Immature natural killer cell (primary cell): ENCODE measurements at regions not wholly inside any gene's neighbourhood (a gene's known extent, or its start where the extent isn't known, plus 50 kb on each side); places are given as distances from the start of the nearest gene placed in this dataset.

ENCODE experiments used
- DNase-seq, 3 donors: peaks; one replicate each; pipeline ENCODE4 v3.0.0; 2022; ENCODE audit warnings: mixed read lengths in 1 of 3
- H3K27ac Mint-ChIP-seq, 6 donors: one replicate each; pipeline ENCODE4 v1.8.0; 2020; ENCODE audit warnings: mixed read lengths in 6 of 6, mild to moderate bottlenecking in 5 of 6, inconsistent platforms in 4 of 6, moderate library complexity in 3 of 6
- H3K27me3 Mint-ChIP-seq, 3 donors: one replicate each; pipeline ENCODE4 v1.8.0; 2020 to 2021; ENCODE audit warnings: low read depth in 3 of 3, mild to moderate bottlenecking in 3 of 3, mixed read lengths in 3 of 3, moderate library complexity in 3 of 3, inconsistent platforms in 1 of 3
- H3K36me3 Mint-ChIP-seq, 3 donors: one replicate each; pipeline ENCODE4 v1.8.0; 2020; ENCODE audit warnings: mixed read lengths in 3 of 3, inconsistent platforms in 2 of 3, mild to moderate bottlenecking in 2 of 3
- H3K4me1 Mint-ChIP-seq, 2 donors: one replicate each; pipeline ENCODE4 v1.8.0; 2020; ENCODE audit warnings: inconsistent platforms in 2 of 2, mild to moderate bottlenecking in 2 of 2, mixed read lengths in 2 of 2, moderate library complexity in 1 of 2
- H3K4me3 Mint-ChIP-seq, 5 donors: one replicate each; pipeline ENCODE4 v1.8.0; 2020; ENCODE audit warnings: mild to moderate bottlenecking in 5 of 5, mixed read lengths in 5 of 5, inconsistent platforms in 3 of 5, moderate library complexity in 3 of 5
- H3K9me3 Mint-ChIP-seq, 6 donors: one replicate each; pipeline ENCODE4 v1.8.0; 2020; ENCODE audit warnings: mild to moderate bottlenecking in 6 of 6, mixed read lengths in 6 of 6, inconsistent platforms in 4 of 6, moderate library complexity in 3 of 6

DNA sequence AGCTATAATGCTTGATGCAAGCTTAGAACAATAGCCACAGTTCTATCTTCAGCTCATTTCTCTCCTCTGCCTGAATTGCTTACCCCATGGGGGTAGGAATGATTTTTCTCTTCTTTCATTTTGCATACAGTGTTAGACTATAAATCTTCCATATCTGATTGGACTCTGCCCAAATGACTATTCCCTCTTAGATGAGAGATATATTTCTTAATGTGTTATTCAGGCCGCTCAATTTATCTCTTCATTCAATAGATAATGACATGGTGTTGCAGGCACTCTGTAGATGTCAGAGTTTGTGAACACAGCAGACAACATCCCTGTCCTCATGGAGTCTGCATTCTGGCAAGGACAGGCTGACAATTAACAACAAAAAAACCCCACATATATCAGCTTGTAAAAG, 443.7 kb upstream of the CELF4 start:
- Mint-ChIP-seq H3K27ac (no peak overlapping the region), H3K27me3 (peaks cover 0 to 1% (median 0%) of the 10 kb centered on the region in 3 donors), H3K36me3 (no peaks in the 10 kb centered on the region), H3K4me1 (no peaks in the 10 kb centered on the region), H3K9me3 (peaks cover 3 to 29% (median 9%) of the 10 kb centered on the region in 6 donors), H3K4me3 (no peak overlapping the region)
- DNase-seq: no peak

DNA sequence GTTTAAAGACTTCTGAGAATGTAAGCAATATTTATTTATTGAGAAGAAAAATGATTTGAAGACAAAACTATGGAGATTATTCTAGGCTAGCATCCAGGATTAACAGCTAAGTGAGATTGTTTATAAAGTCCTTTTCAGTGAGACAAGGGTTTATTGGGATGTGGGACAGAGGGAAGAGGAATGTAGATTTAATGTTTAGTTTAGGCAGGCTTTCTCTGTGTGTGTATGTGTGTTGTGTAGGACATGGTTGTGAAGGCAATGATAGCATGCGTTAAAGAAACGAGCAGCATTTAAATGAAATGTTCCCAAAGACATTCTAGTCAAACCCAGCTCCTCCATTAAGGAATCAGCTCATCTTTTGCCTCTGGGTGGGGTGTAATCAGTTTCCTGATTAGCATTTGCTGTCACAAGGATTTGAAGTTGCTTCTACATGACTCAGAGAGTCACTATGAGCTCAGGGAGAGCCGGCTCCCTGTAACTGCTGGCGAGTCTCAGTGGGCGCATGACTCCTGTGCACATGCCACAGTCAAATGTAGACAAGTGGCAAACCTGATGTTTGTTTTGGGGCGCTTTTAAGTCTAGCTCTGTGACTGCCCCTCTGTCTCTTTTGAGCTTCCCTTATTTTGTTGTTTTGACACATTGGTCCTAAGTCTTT, 442.2 kb upstream of the CELF4 start:
- peaks cover 3 to 30% (median 13%) of the 10 kb centered on the region in 6 donors for H3K9me3 Mint-ChIP-seq
- no peak overlapping the region for H3K4me3 Mint-ChIP-seq
- no peaks in the 10 kb centered on the region for H3K36me3 Mint-ChIP-seq
- peaks cover 0 to 1% (median 0%) of the 10 kb centered on the region in 3 donors for H3K27me3 Mint-ChIP-seq
- H3K4me1 Mint-ChIP-seq: no peaks in the 10 kb centered on the region
- H3K27ac Mint-ChIP-seq: no peak overlapping the region
- DNase-seq: no peak

DNA sequence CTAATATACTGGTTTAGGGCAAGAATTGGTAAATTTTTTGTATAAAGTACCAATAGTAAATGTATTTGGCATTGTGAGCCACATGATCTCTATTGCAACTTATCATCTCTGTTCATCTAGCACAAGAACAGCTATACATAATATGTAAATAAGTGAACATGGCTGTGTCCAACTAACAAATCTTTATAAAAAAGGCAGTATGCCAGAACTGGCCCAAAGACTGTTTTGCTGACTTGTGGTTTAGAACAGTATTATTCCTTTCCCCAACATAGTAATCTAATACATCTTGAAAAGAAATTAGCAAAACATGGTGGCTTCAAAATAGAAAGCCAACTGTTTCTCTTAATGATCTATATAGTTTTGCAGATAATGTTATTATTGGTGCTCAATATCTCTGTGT, 441.4 kb upstream of the CELF4 start:
- Mint-ChIP-seq H3K9me3 (peaks cover 5 to 30% (median 11%) of the 10 kb centered on the region in 6 donors), H3K27ac (no peak overlapping the region), H3K4me1 (no peaks in the 10 kb centered on the region), H3K27me3 (peaks cover 0 to 1% (median 0%) of the 10 kb centered on the region in 3 donors), H3K4me3 (no peak overlapping the region), H3K36me3 (no peaks in the 10 kb centered on the region)
- DNase-seq: no peak

DNA sequence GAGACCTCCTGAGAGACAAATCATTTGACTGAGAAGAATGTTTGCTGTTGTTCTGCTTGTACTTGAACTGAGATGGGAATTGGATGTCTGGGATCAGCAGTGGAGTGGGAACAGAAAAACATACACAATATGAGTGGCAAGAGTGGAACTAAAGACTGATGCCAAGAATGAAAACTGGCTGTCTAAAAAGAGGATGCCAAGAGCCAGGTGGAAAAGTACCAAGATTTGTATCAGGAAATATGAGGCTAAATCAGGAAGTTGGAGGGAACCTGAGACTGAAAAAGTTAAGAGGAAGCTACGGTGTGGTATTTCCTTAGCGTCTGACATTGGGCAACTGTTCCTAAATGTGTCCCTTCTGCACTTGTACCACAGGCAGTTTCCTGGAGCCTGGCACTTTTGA, 440.9 kb upstream of the CELF4 start:
- H3K9me3 Mint-ChIP-seq: peaks cover 3 to 28% (median 11%) of the 10 kb centered on the region in 6 donors
- H3K36me3 Mint-ChIP-seq: peaks cover 0 to 2% (median 0%) of the 10 kb centered on the region in 3 donors
- H3K27me3 Mint-ChIP-seq: peaks cover 0 to 1% (median 0%) of the 10 kb centered on the region in 3 donors
- no peak overlapping the region for H3K4me3 Mint-ChIP-seq
- no peak overlapping the region for H3K27ac Mint-ChIP-seq
- no peaks in the 10 kb centered on the region for H3K4me1 Mint-ChIP-seq
- DNase-seq: no peak

DNA sequence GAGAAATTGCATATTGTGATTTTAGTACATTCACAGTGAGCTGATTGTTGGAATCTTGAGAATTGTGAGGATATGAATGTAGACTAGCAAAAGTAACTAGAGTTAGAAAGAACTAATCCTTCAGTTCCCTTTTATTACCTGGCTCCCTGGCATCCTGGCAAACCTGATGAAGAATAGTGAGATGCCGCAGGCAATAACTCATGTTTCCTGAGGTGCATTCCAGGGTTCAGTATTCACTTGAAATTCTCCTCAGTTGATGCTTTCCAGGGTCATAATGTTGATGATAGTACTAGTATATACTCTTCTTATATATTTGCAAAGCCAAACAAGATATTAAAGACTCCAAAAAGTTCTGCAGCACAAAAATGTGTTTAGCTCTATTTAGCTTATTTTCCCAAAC, 432.1 kb upstream of the CELF4 start:
- peaks cover 0 to 3% (median 0%) of the 10 kb centered on the region in 3 donors for H3K36me3 Mint-ChIP-seq
- no peak overlapping the region for H3K27ac Mint-ChIP-seq
- peaks cover 0 to 6% (median 0%) of the 10 kb centered on the region in 3 donors for H3K27me3 Mint-ChIP-seq
- no peaks in the 10 kb centered on the region for H3K4me1 Mint-ChIP-seq
- no peak overlapping the region for H3K4me3 Mint-ChIP-seq
- DNase-seq: no peak
- H3K9me3 Mint-ChIP-seq: peaks cover 2 to 23% (median 16%) of the 10 kb centered on the region in 6 donors

DNA sequence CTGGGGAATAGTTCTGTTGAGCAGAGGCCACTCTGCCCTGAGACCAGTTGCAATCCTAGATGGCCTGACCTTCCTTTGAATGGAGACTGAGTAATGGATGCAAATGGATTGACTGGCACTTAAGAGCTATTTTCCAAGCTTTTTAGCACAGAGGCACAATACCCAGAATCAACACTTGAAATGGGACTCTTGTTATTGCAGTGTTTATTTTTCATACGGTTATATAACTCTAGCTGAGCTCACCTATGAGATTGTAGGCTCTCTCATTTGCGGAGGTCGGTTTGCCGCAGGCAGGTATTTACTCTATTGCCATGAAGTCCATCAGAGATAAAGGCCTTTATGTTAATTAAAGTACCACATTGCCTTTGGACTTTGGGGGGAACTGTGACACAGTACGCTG, 422.3 kb upstream of the CELF4 start:
- Mint-ChIP-seq H3K9me3 (peaks cover 0 to 17% (median 5%) of the 10 kb centered on the region in 6 donors), H3K27me3 (no peaks in the 10 kb centered on the region), H3K4me3 (no peak overlapping the region), H3K27ac (no peak overlapping the region), H3K36me3 (no peaks in the 10 kb centered on the region), H3K4me1 (no peaks in the 10 kb centered on the region)
- no peak for DNase-seq

DNA sequence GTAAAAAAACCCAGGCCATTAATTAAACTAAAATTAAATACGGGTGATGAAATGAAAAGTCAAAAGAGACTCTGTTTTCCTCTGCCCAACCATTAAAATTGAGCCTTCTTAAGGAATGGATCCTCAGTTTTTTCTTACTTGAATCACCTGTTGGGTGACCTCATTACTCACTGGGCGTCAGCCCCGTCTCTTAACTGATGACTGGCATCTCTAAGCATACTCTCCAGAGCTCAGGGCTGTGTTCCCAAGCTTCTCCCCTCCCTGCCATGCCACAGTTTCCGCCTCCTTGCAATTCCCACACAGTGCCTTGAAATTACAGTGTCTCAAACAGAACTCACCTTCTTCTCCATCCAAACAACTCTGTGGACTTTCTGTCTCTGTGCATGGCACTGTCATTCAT, 421.1 kb upstream of the CELF4 start:
- no peak for DNase-seq
- Mint-ChIP-seq H3K27ac (no peak overlapping the region), H3K4me3 (no peak overlapping the region), H3K36me3 (no peaks in the 10 kb centered on the region), H3K9me3 (peaks cover 2 to 17% (median 4%) of the 10 kb centered on the region in 6 donors), H3K27me3 (no peaks in the 10 kb centered on the region), H3K4me1 (no peaks in the 10 kb centered on the region)

DNA sequence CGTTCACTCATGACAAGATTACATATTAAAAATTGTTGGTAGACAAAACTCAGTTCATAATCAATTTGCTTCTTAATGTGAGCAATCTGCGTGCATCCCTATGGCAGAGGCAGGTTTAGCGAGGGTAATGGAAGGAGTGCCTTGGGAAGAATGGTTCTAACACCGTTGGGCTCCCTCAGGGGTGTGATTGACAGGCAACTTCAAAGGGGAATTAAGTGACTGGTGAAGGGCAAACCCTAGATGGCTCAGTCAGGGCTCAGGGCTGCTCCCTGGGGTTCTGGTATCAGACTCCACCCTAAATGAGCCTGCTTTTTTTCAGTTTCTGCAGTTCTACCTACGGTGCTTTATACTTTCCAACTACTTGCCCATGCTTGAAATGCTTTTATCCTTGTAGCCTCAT, 419.5 kb upstream of the CELF4 start:
- no peaks in the 10 kb centered on the region for H3K27me3 Mint-ChIP-seq
- peaks cover 0 to 10% (median 4%) of the 10 kb centered on the region in 6 donors for H3K9me3 Mint-ChIP-seq
- no peaks in the 10 kb centered on the region for H3K36me3 Mint-ChIP-seq
- H3K27ac Mint-ChIP-seq: no peak overlapping the region
- DNase-seq: no peak
- no peaks in the 10 kb centered on the region for H3K4me1 Mint-ChIP-seq
- no peak overlapping the region for H3K4me3 Mint-ChIP-seq

DNA sequence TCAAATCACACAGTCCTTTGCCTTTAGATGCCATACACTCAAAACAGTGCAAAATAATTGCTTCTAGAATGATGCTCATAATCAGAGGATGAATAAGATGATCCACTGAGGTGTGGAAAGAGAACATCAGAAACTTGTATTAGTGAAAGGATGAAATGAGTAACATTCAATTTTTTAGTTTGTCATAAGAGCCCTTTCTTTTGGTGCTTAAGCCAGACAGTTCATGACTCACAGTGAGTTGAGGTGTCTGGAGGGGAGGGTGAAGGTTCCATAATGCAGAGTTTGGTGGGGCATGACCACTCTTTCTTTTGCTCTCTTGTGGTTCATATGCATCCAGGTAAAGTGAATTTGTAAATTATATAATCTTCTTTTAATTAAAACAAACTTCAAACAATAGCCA, 415.0 kb upstream of the CELF4 start:
- DNase-seq: no peak
- H3K27ac Mint-ChIP-seq: no peak overlapping the region
- H3K9me3 Mint-ChIP-seq: peaks cover 9 to 28% (median 17%) of the 10 kb centered on the region in 6 donors
- H3K36me3 Mint-ChIP-seq: no peaks in the 10 kb centered on the region
- H3K4me1 Mint-ChIP-seq: no peaks in the 10 kb centered on the region
- no peak overlapping the region for H3K4me3 Mint-ChIP-seq
- no peaks in the 10 kb centered on the region for H3K27me3 Mint-ChIP-seq

DNA sequence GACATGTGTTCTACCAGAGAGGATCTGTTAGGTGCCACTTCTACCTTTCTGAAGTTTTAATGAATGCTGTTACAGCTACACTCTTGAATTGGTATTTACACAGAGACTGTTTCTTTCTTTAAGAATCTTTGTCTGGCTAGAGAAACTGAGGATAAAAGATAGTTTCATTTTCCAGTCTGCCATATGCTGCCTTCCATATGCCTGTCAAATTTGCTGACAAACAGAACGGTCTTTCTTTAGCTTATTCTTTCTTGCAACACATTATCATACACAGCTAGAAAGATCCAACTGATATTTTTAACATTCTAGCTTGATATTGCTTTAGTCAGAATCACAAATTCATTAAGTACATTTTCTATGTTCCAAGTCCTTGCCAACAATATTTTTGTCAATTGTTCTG, 409.8 kb upstream of the CELF4 start:
- peaks cover 0 to 3% (median 0%) of the 10 kb centered on the region in 3 donors for H3K27me3 Mint-ChIP-seq
- DNase-seq: no peak
- H3K36me3 Mint-ChIP-seq: no peaks in the 10 kb centered on the region
- no peak overlapping the region for H3K4me3 Mint-ChIP-seq
- H3K4me1 Mint-ChIP-seq: no peaks in the 10 kb centered on the region
- peaks cover 14 to 65% (median 27%) of the 10 kb centered on the region in 6 donors for H3K9me3 Mint-ChIP-seq
- no peak overlapping the region for H3K27ac Mint-ChIP-seq

DNA sequence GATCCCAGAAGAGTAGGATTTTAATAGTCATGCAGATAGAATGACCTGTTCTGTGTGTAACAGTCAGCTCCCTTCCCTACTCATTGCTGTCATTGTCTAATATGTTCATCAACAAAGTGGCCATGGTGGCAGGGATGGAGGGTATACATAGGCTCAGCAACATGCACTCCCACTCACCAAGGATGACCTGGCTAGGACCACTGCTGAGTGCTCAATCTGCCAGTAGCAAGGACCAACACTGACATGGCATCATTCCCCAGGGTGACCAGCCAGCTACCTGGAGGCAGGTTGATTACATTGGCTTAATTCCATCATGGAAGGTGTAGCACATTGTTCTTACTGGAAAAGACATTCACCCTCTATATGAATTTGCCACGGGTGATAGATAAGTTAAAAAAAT, 401.7 kb upstream of the CELF4 start:
- Mint-ChIP-seq H3K4me3 (no peak overlapping the region), H3K9me3 (peaks cover 5 to 40% (median 20%) of the 10 kb centered on the region in 6 donors), H3K27me3 (peaks cover 0 to 3% (median 0%) of the 10 kb centered on the region in 3 donors), H3K36me3 (no peaks in the 10 kb centered on the region), H3K4me1 (no peaks in the 10 kb centered on the region), H3K27ac (no peak overlapping the region)
- no peak for DNase-seq

DNA sequence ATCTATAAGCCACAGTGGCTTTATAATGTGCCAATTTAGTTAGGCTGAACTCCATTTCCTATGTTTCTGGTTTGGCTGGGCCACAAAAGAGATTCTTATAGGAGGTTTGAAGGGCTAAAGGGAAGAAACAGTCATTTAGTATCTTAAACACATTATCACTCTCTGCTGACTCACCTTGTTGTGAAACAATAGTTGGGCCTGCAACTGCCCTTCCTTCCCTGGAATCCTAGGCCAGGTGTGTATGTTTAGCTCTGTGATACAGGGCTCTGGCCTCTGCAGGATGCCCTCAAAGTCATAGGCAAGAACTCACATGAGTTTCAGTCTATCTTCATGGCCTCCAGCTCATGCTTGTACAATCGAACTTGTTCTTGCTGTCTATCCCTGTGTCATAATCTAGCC, 400.0 kb upstream of the CELF4 start:
- H3K27me3 Mint-ChIP-seq: no peaks in the 10 kb centered on the region
- H3K4me1 Mint-ChIP-seq: no peaks in the 10 kb centered on the region
- no peak overlapping the region for H3K4me3 Mint-ChIP-seq
- DNase-seq: no peak
- H3K36me3 Mint-ChIP-seq: no peaks in the 10 kb centered on the region
- H3K9me3 Mint-ChIP-seq: peaks cover 4 to 36% (median 12%) of the 10 kb centered on the region in 6 donors
- H3K27ac Mint-ChIP-seq: no peak overlapping the region

DNA sequence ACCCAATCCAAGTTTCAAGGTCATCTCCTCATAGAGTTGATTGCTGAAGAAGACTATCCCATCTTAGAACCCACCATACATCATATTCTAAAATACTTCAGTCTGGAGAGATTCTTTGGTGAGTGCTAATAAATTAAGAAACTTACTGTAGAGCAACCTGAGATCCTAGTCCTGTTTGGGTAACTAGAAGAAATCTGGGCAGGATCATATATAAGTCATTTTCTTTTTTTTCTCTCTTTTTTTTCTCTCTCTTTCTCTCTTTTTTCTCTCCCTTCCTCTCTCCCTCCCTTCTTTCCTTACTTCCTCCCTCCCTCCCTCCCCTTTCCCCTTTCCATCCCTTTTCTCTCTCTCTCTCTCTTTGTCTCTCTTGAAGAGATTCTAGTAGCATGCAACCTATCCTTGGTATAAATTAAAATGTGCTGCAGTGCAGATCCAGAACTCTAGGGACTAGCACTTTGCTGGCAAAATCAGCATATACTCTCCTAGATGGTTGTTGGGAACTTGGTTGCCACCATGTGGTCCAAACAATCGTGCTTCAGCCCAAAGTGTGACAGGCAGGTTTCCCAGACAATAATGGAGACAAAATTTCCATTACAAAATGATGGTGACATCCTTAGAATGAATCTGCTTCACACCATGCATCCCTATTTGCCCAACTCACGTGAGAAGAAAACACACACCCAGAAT, 399.4 kb upstream of the CELF4 start:
- Mint-ChIP-seq H3K4me1 (no peaks in the 10 kb centered on the region), H3K27me3 (no peaks in the 10 kb centered on the region), H3K36me3 (no peaks in the 10 kb centered on the region), H3K27ac (no peak overlapping the region), H3K9me3 (peaks cover 4 to 36% (median 11%) of the 10 kb centered on the region in 6 donors), H3K4me3 (no peak overlapping the region)
- no peak for DNase-seq

DNA sequence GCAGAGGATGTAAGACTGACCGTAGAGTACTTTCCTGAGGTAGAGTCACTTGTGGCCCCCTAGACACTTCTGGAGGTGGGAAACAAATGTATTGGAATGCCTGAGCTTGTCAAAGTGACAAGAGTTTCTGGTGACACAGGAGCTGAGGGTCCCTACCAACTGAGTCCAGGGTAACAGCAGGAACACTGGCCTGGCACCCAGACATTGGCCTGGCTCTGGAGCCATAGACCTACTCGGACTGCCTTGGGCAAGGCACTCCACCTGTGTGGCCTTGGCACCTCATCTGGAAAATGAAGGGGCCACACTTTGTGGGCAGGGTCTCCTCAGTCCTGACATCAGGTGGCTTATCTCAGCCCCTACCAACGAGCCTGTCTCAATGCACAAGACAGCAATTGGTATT, 398.2 kb upstream of the CELF4 start:
- DNase-seq: no peak
- Mint-ChIP-seq H3K4me1 (no peaks in the 10 kb centered on the region), H3K36me3 (no peaks in the 10 kb centered on the region), H3K27me3 (no peaks in the 10 kb centered on the region), H3K4me3 (no peak overlapping the region), H3K9me3 (peaks cover 4 to 31% (median 10%) of the 10 kb centered on the region in 6 donors), H3K27ac (no peak overlapping the region)
